H9 (cell line): ENCODE measurements at regions not wholly inside any gene's neighbourhood (a gene's known extent, or its start where the extent isn't known, plus 50 kb on each side); places are given as distances from the start of the nearest gene placed in this dataset.

Source experiments
- DNase-seq: peaks from one replicate; pipeline ENCODE4 v3.0.0-alpha.2; 2017
- H2AFZ ChIP-seq: one replicate; pipeline ENCODE4 v1.6.1; 2013; ENCODE audit warnings: mild to moderate bottlenecking, low read length, control low read depth, moderate library complexity
- H2AK5ac ChIP-seq: 2 replicates; pipeline ENCODE4 v1.6.1; 2013; ENCODE audit warnings: low read length, control low read depth, mixed read lengths; ENCODE audit not compliant: insufficient read length
- H2BK120ac ChIP-seq: one replicate; pipeline ENCODE4 v1.6.1; 2013; ENCODE audit warnings: low read depth, mild to moderate bottlenecking, low read length, control low read depth, inconsistent platforms; ENCODE audit not compliant: poor library complexity, severe bottlenecking
- H2BK12ac ChIP-seq: 2 replicates; pipeline ENCODE4 v1.6.1; 2013; ENCODE audit warnings: low read length, control low read depth, mixed read lengths, low read depth; ENCODE audit not compliant: insufficient read length
- H2BK15ac ChIP-seq: 2 replicates; pipeline ENCODE4 v1.6.1; 2013; ENCODE audit warnings: low read depth, low read length, control low read depth
- H2BK20ac ChIP-seq: one replicate; pipeline ENCODE4 v1.6.1; 2013; ENCODE audit warnings: low read depth, mild to moderate bottlenecking, low read length, control low read depth, inconsistent platforms; ENCODE audit not compliant: poor library complexity, severe bottlenecking
- H2BK5ac ChIP-seq: 2 replicates; pipeline ENCODE4 v1.6.1; 2013; ENCODE audit warnings: low read length, control low read depth, mixed read lengths; ENCODE audit not compliant: insufficient read length
- H3K14ac ChIP-seq: 2 replicates; pipeline ENCODE4 v1.6.1; 2013; ENCODE audit warnings: low read length, control low read depth; ENCODE audit not compliant: insufficient read depth
- H3K18ac ChIP-seq: 2 replicates; pipeline ENCODE4 v1.6.1; 2013; ENCODE audit warnings: low read depth, mild to moderate bottlenecking, mixed read lengths, low read length, control low read depth; ENCODE audit not compliant: insufficient read length
- H3K23ac ChIP-seq: 2 replicates; pipeline ENCODE4 v1.6.1; 2013; ENCODE audit warnings: low read length, control low read depth, mixed read lengths, low read depth; ENCODE audit not compliant: insufficient read length
- H3K23me2 ChIP-seq: 2 replicates; pipeline ENCODE4 v1.6.1; 2013; ENCODE audit warnings: low read depth, mild to moderate bottlenecking, mixed read lengths, low read length, control low read depth; ENCODE audit not compliant: insufficient read length, poor library complexity, severe bottlenecking
- H3K27ac ChIP-seq: 2 replicates; pipeline ENCODE4 v1.5.1; 2013; ENCODE audit warnings: low read length, control low read depth, mixed read lengths, low read depth; ENCODE audit not compliant: insufficient read length
- H3K27me3 ChIP-seq: 2 replicates; pipeline ENCODE4 v1.6.1; 2013; ENCODE audit warnings: low read length, control low read depth, inconsistent platforms; ENCODE audit not compliant: insufficient read depth
- H3K4ac ChIP-seq: 2 replicates; pipeline ENCODE4 v1.6.1; 2013; ENCODE audit warnings: low read depth, mild to moderate bottlenecking, control low read depth, inconsistent platforms, low read length, moderate library complexity
- H3K4me1 ChIP-seq: 2 replicates; pipeline ENCODE4 v1.6.1; 2013; ENCODE audit warnings: low read length, control low read depth, inconsistent platforms; ENCODE audit not compliant: insufficient read depth
- H3K4me2 ChIP-seq: 2 replicates; pipeline ENCODE4 v1.6.1; 2013; ENCODE audit warnings: low read length, control low read depth, mixed read lengths; ENCODE audit not compliant: insufficient read length, insufficient read depth
- H3K56ac ChIP-seq: 2 replicates; pipeline ENCODE4 v1.6.1; 2013; ENCODE audit warnings: low read depth, mild to moderate bottlenecking, mixed read lengths, low read length, control low read depth; ENCODE audit not compliant: insufficient read length
- H3K79me1 ChIP-seq: 2 replicates; pipeline ENCODE4 v1.6.1; 2013; ENCODE audit warnings: low read depth, mild to moderate bottlenecking, moderate library complexity, low read length, control low read depth, inconsistent platforms; ENCODE audit not compliant: insufficient read depth, poor library complexity, severe bottlenecking
- H3K79me2 ChIP-seq: 2 replicates; pipeline ENCODE4 v1.6.1; 2013; ENCODE audit warnings: low read length, control low read depth, inconsistent platforms; ENCODE audit not compliant: insufficient read depth
- H3K9ac ChIP-seq: 2 replicates; pipeline ENCODE4 v1.6.1; 2013; ENCODE audit warnings: low read length, control low read depth, mixed read lengths; ENCODE audit not compliant: insufficient read length; ENCODE audit errors: extremely low read depth
- H3K9me3 ChIP-seq: one replicate; pipeline ENCODE4 v1.6.1; 2013; ENCODE audit warnings: low read depth, low read length, inconsistent platforms; ENCODE audit not compliant: control insufficient read depth
- H3T11ph ChIP-seq: one replicate; pipeline ENCODE4 v1.6.1; 2013; ENCODE audit warnings: mild to moderate bottlenecking, low read length, control low read depth, inconsistent platforms
- H4K20me1 ChIP-seq: one replicate; pipeline ENCODE4 v1.6.1; 2013; ENCODE audit not compliant: control insufficient read depth, insufficient read length, insufficient read depth
- H4K5ac ChIP-seq: 2 replicates; pipeline ENCODE4 v1.6.1; 2013; ENCODE audit warnings: low read depth, mild to moderate bottlenecking, mixed read lengths, low read length, control low read depth; ENCODE audit not compliant: insufficient read length
- H4K8ac ChIP-seq: replicated peaks from 2 replicates; pipeline ENCODE4 v1.6.1; 2013; ENCODE audit warnings: low read length, control low read depth, mixed read lengths, low read depth; ENCODE audit not compliant: insufficient read length
- H4K91ac ChIP-seq: 2 replicates; pipeline ENCODE4 v1.6.1; 2013; ENCODE audit warnings: low read depth, mild to moderate bottlenecking, moderate library complexity, mixed read lengths, low read length, control low read depth; ENCODE audit not compliant: insufficient read length
- H3K27ac Mint-ChIP-seq, 3 experiments: 2 replicates in 2 of 3; 3 replicates in 1 of 3; pipeline ENCODE4 v1.8.0; 2020 to 2021; ENCODE audit warnings: mixed read lengths in 3 of 3, mild to moderate bottlenecking in 1 of 3, moderate library complexity in 1 of 3
- H3K27me3 Mint-ChIP-seq: 2 replicates; pipeline ENCODE4 v1.8.0; 2021; ENCODE audit warnings: low read depth, mild to moderate bottlenecking, moderate library complexity, mixed read lengths
- H3K36me3 Mint-ChIP-seq, 3 experiments: 2 replicates in 2 of 3; 3 replicates in 1 of 3; pipeline ENCODE4 v1.8.0; 2020 to 2021; ENCODE audit warnings: low read depth in 3 of 3, mixed read lengths in 3 of 3; ENCODE audit not compliant: insufficient read depth in 1 of 3
- H3K4me1 Mint-ChIP-seq, 2 experiments: 2 replicates each; pipeline ENCODE4 v1.8.0; 2020; ENCODE audit warnings: mixed read lengths in 2 of 2
- H3K4me3 Mint-ChIP-seq, 2 experiments: 2 replicates in 1 of 2; 3 replicates in 1 of 2; pipeline ENCODE4 v1.8.0; 2020 to 2021; ENCODE audit warnings: mild to moderate bottlenecking in 2 of 2, mixed read lengths in 2 of 2, moderate library complexity in 1 of 2
- H3K9me3 Mint-ChIP-seq, 2 experiments: 2 replicates in 1 of 2; 3 replicates in 1 of 2; pipeline ENCODE4 v1.8.0; 2020; ENCODE audit warnings: mild to moderate bottlenecking in 2 of 2, mixed read lengths in 2 of 2, moderate library complexity in 1 of 2
- CTCF ChIP-seq: fragments of 200-600 bp; sonication (generic); conservative IDR thresholded peaks from 3 replicates; pipeline ENCODE4 v1.8.0; 2021; ENCODE audit warnings: antibody characterized with exemption, mild to moderate bottlenecking
- WGBS: extraction: QIAGEN DNeasy Blood & Tissue Kit; methylation state at CpG from one replicate; pipeline ENCODE4 v1.1.7; 2013; ENCODE audit warnings: missing lambda C conversion rate, low lambda C conversion rate, mixed read lengths; ENCODE audit not compliant: insufficient read length; ENCODE audit errors: extremely low coverage; 5-methylcytosine and 5-hydroxymethylcytosine counted together

- H3K9me3 ChIP-seq, result no peaks in the 10 kb centered on the region
- no peaks in the 10 kb centered on the region; the same call in 1 of the 2 replicates for H3K4me1 ChIP-seq
- no peak overlapping the region for H3K23ac ChIP-seq
- no peaks in the 10 kb centered on the region for H3K27me3 ChIP-seq
- no peak for DNase-seq
- no peak overlapping the region for H3K4ac ChIP-seq
- H3K27ac Mint-ChIP-seq, result no peak overlapping the region
- no peaks in the 10 kb centered on the region for H4K20me1 ChIP-seq
- no peaks in the 10 kb centered on the region for H3K79me2 ChIP-seq
- no peak overlapping the region for H2BK5ac ChIP-seq
- H2BK20ac ChIP-seq, result no peak overlapping the region
- H3K56ac ChIP-seq, result no peak overlapping the region
- no peak overlapping the region for H3K18ac ChIP-seq
- no peak overlapping the region for H4K8ac ChIP-seq
- H3K9me3 Mint-ChIP-seq, result peaks cover 7 to 12% of the 10 kb centered on the region in 2 experiments
- no peak overlapping the region for H3K27ac ChIP-seq
- H3K79me1 ChIP-seq, result no peaks in the 10 kb centered on the region
- no peaks in the 10 kb centered on the region for H3K27me3 Mint-ChIP-seq
- H3K9ac ChIP-seq, result no peak overlapping the region
- H3K4me2 ChIP-seq, result no peak overlapping the region
- no peak overlapping the region for H3K14ac ChIP-seq
- H3K4me3 Mint-ChIP-seq, result no peak overlapping the region
- H4K5ac ChIP-seq, result no peak overlapping the region
- no peak overlapping the region for H3T11ph ChIP-seq
- no peak for TF ChIP-seq CTCF
- no peak overlapping the region for H2BK15ac ChIP-seq
- no peak overlapping the region for H4K91ac ChIP-seq
- H2AK5ac ChIP-seq, result no peak overlapping the region
- H3K4me1 Mint-ChIP-seq, result peaks cover 5 to 7% of the 10 kb centered on the region in 2 experiments
- no peak overlapping the region for H2AFZ ChIP-seq
- no peak overlapping the region for H2BK120ac ChIP-seq
- WGBS, result no CpG with 5 or more reads among the region's 6 CpGs
- H2BK12ac ChIP-seq, result no peak overlapping the region
- no peaks in the 10 kb centered on the region for H3K23me2 ChIP-seq
- H3K36me3 Mint-ChIP-seq, result peaks cover 3 to 15% (median 6%) of the 10 kb centered on the region in 3 experiments; a peak in 6 of 7 replicates
Measured at GRCh38 chr12:93229494-93230325, 148.0 kb upstream of the NUDT4 start.
